GM18861 (cell line): ENCODE measurements at regions not wholly inside any gene's neighbourhood (a gene's known extent, or its start where the extent isn't known, plus 50 kb on each side); places are given as distances from the start of the nearest gene placed in this dataset.
"Not testable (repeated sequence)": the region's sequence is repeated elsewhere in the genome, so short reads cannot be mapped to it uniquely, and the experiment has no call there.

ENCODE experiments used
- ATAC-seq: cut with Tn5 transposase; IDR thresholded peaks from one replicate; pipeline ENCODE4 v1.9.1; 2021; ENCODE audit not compliant: unreplicated experiment

GRCh38 chr5:152527358-152528052, 122.4 kb upstream of the NMUR2 start:
- peak; percentile 76 for ATAC-seq

- ATAC-seq: no peak
Observed at GRCh38 chr5:152529440-152529839, 124.4 kb upstream of the NMUR2 start.

GRCh38 chr5:152532714-152533113, 127.6 kb upstream of the NMUR2 start:
- no peak for ATAC-seq

GRCh38 chr5:152534641-152535040, 129.6 kb upstream of the NMUR2 start:
- ATAC-seq: no peak

GRCh38 chr5:152542741-152543140, 137.7 kb upstream of the NMUR2 start:
- ATAC-seq: no peak

- no peak for ATAC-seq
Observed at GRCh38 chr5:152546493-152546892, 141.4 kb upstream of the NMUR2 start.

- no peak for ATAC-seq
Observed at GRCh38 chr5:152547202-152547601, 142.1 kb upstream of the NMUR2 start.

- ATAC-seq: no peak
Observed at GRCh38 chr5:152549709-152550108, 144.6 kb upstream of the NMUR2 start.

- no peak for ATAC-seq
Observed at GRCh38 chr5:152551061-152551460, 146.0 kb upstream of the NMUR2 start.

GRCh38 chr5:152556784-152557183, 151.7 kb upstream of the NMUR2 start:
- ATAC-seq: no peak

GRCh38 chr5:152560512-152561137, 155.5 kb upstream of the NMUR2 start:
- no peak for ATAC-seq

GRCh38 chr5:152568016-152568415, 162.9 kb upstream of the NMUR2 start:
- no peak for ATAC-seq

GRCh38 chr5:152572812-152573211, 167.7 kb upstream of the NMUR2 start:
- ATAC-seq: no peak

GRCh38 chr5:152584103-152584502, 179.0 kb upstream of the NMUR2 start:
- ATAC-seq: no peak

- no peak for ATAC-seq
Observed at GRCh38 chr5:152592416-152592815, 187.3 kb upstream of the NMUR2 start.

- ATAC-seq: no peak
Observed at GRCh38 chr5:152593388-152593787, 188.3 kb upstream of the NMUR2 start.

GRCh38 chr5:152595405-152595804, 190.3 kb upstream of the NMUR2 start:
- ATAC-seq: no peak

GRCh38 chr5:152599096-152599495, 194.0 kb upstream of the NMUR2 start:
- ATAC-seq: no peak

- no peak for ATAC-seq
Observed at GRCh38 chr5:152601806-152602732, 197.0 kb upstream of the NMUR2 start.

GRCh38 chr5:152606050-152606449, 201.0 kb upstream of the NMUR2 start:
- not testable (repeated sequence) for ATAC-seq

- ATAC-seq: no peak
Observed at GRCh38 chr5:152606776-152607364, 201.8 kb upstream of the NMUR2 start.
